HCT116 (cell line): ENCODE measurements at regions not wholly inside any gene's neighbourhood (a gene's known extent, or its start where the extent isn't known, plus 50 kb on each side); places are given as distances from the start of the nearest gene placed in this dataset.

ENCODE experiments used
- ATAC-seq: fragments of 200-7000 bp; cut with Tn5 transposase; 2 replicates; pipeline ENCODE4 v1.9.1; 2020; ENCODE audit warnings: mild to moderate bottlenecking, moderate library complexity
- BruUV-seq: library from RNA; stranded (reverse); fragments of 400-500 nt; replicated peaks from 2 replicates; lab custom pipeline; 2021; lab: Mats Ljungman, UMichigan
- CTCF ChIA-PET: fragments of 300-600 bp; sonication (Branson Sonifier 250); formaldehyde crosslinking; loops from one replicate; lab custom pipeline; 2021; ENCODE audit warnings: antibody characterized with exemption; lab: Charles Lee
- POLR2A ChIA-PET: fragments of 300-600, 350-600 bp; sonication (Branson Sonifier 250); formaldehyde crosslinking; loops from one replicate; lab custom pipeline; 2021; ENCODE audit warnings: antibody characterized with exemption; lab: Charles Lee
- RAD21 ChIA-PET, 2 experiments: fragments of 300-600 bp; sonication (Branson Sonifier 250); formaldehyde crosslinking; loops; one replicate each; lab custom pipeline; 2023; ENCODE audit warnings: low total read pairs in 2 of 2; ENCODE audit not compliant: uncharacterized antibody in 2 of 2, unreplicated experiment in 2 of 2, low non-redundant PET in 1 of 2; lab: Charles Lee
- DNase-seq: peaks from one replicate; pipeline ENCODE4 v3.0.0-alpha.2; 2010; ENCODE audit warnings: low read depth, low spot score
- H2AFZ ChIP-seq: fragments of 200-600 bp; shearing (Covaris generic), sonication (generic); 2 replicates; pipeline ENCODE4 v1.6.1; 2017; ENCODE audit warnings: low read depth, mixed run types, mixed read lengths, antibody characterized with exemption, low read length; ENCODE audit not compliant: poor library complexity, severe bottlenecking
- H3K27ac ChIP-seq: 2 replicates; pipeline ENCODE4 v1.5.1; 2012; ENCODE audit warnings: low read depth, low read length
- H3K27me3 ChIP-seq: fragments of 200-600 bp; sonication (generic); 2 replicates; pipeline ENCODE4 v1.6.1; 2016; ENCODE audit warnings: mixed run types, low read length, mixed read lengths; ENCODE audit not compliant: insufficient read depth
- H3K36me3 ChIP-seq, 2 experiments: fragments of 200-500 bp in 1 of 2; fragments of 200-600 bp in 1 of 2; sonication (Bioruptor generic) in 1 of 2; sonication (generic) in 1 of 2; 2 replicates each; pipeline versions ENCODE4 v1.5.1 to v1.6.1; 2014 to 2016; ENCODE audit warnings: low read length in 2 of 2, inconsistent platforms in 1 of 2, mixed read lengths in 1 of 2, mixed run types in 1 of 2; ENCODE audit not compliant: insufficient read depth in 2 of 2, control insufficient read depth in 1 of 2
- H3K4me1 ChIP-seq, 2 experiments: fragments of 200-600 bp in 1 of 2; sonication (generic) in 1 of 2; 2 replicates each; pipeline versions ENCODE4 v1.5.1 to v1.6.1; 2012 to 2017; ENCODE audit warnings: low read length in 2 of 2, inconsistent platforms in 1 of 2, mild to moderate bottlenecking in 1 of 2, mixed read lengths in 1 of 2, mixed run types in 1 of 2, moderate library complexity in 1 of 2; ENCODE audit not compliant: insufficient read depth in 2 of 2, control insufficient read depth in 1 of 2
- H3K4me2 ChIP-seq: fragments of 200-600 bp; sonication (generic); 2 replicates; pipeline ENCODE4 v1.6.1; 2017; ENCODE audit warnings: mixed run types, low read length, mixed read lengths
- H3K4me3 ChIP-seq, 2 experiments: fragments of 200-600 bp in 1 of 2; sonication (generic) in 1 of 2; replicated peaks in 1 of 2; 2 replicates each; pipeline ENCODE4 v1.5.1; 2011 to 2016; ENCODE audit warnings: low read length in 2 of 2, control low read depth in 1 of 2, low read depth in 1 of 2, mild to moderate bottlenecking in 1 of 2, mixed read lengths in 1 of 2, mixed run types in 1 of 2
- H3K79me2 ChIP-seq: fragments of 200-600 bp; sonication (generic); 2 replicates; pipeline ENCODE4 v1.6.1; 2017; ENCODE audit warnings: mild to moderate bottlenecking, mixed run types, low read length, moderate library complexity, mixed read lengths; ENCODE audit not compliant: insufficient read depth
- H3K9ac ChIP-seq: fragments of 200-600 bp; sonication (generic); 2 replicates; pipeline ENCODE4 v1.6.1; 2016; ENCODE audit warnings: low read length, mixed read lengths
- H3K9me2 ChIP-seq: fragments of 200-600 bp; sonication (generic), shearing (Covaris generic); 2 replicates; pipeline ENCODE4 v1.6.1; 2017; ENCODE audit warnings: mixed run types, mild to moderate bottlenecking, moderate library complexity; ENCODE audit not compliant: insufficient read depth
- H3K9me3 ChIP-seq, 2 experiments: fragments of 200-500 bp in 1 of 2; fragments of 200-600 bp in 1 of 2; sonication (Bioruptor generic) in 1 of 2; sonication (generic) in 1 of 2; 2 replicates each; pipeline ENCODE4 v1.6.1; 2014 to 2017; ENCODE audit warnings: low read length in 2 of 2, mixed read lengths in 2 of 2, inconsistent platforms in 1 of 2, low read depth in 1 of 2, mild to moderate bottlenecking in 1 of 2, mixed run types in 1 of 2, moderate library complexity in 1 of 2; ENCODE audit not compliant: control insufficient read depth in 1 of 2, insufficient read depth in 1 of 2
- H4K20me1 ChIP-seq: fragments of 200-600 bp; sonication (generic), shearing (Covaris generic); 2 replicates; pipeline ENCODE4 v1.6.1; 2017; ENCODE audit warnings: mixed run types, mild to moderate bottlenecking, moderate library complexity; ENCODE audit not compliant: insufficient read depth
- CBX3 ChIP-seq: IDR thresholded peaks from 2 replicates; pipeline ENCODE4 v1.6.1; 2012; ENCODE audit warnings: low read depth
- CEBPB ChIP-seq: IDR thresholded peaks from 2 replicates; pipeline ENCODE4 v1.6.1; 2012; ENCODE audit warnings: low read depth
- CTCF ChIP-seq, 3 experiments: fragments of 200-600 bp in 1 of 3; sonication (generic) in 1 of 3; IDR thresholded peaks in 2 of 3; conservative IDR thresholded peaks in 1 of 3; 2 replicates each; pipeline ENCODE4 v1.5.1; 2012 to 2017; ENCODE audit warnings: low read depth in 2 of 3, low read length in 2 of 3, antibody characterized with exemption in 1 of 3, borderline replicate concordance in 1 of 3, control low read depth in 1 of 3, mild to moderate bottlenecking in 1 of 3, mixed read lengths in 1 of 3, mixed run types in 1 of 3, moderate library complexity in 1 of 3; ENCODE audit not compliant: insufficient read depth in 1 of 3
- ELF1 ChIP-seq: IDR thresholded peaks from 2 replicates; pipeline ENCODE4 v1.6.1; 2012; ENCODE audit warnings: low read depth, borderline replicate concordance
- EZH2 ChIP-seq: fragments of 200-600 bp; sonication (generic); IDR thresholded peaks from 2 replicates; pipeline ENCODE4 v1.6.1; 2017; ENCODE audit warnings: antibody characterized with exemption, mixed run types
- FOSL1 ChIP-seq: IDR thresholded peaks from 2 replicates; pipeline ENCODE4 v1.6.1; 2012; ENCODE audit warnings: low read depth
- JUND ChIP-seq: IDR thresholded peaks from 2 replicates; pipeline ENCODE4 v1.6.1; 2012
- POLR2A ChIP-seq: IDR thresholded peaks from 2 replicates; pipeline ENCODE4 v1.7.0; 2011; ENCODE audit warnings: borderline replicate concordance; ENCODE audit not compliant: insufficient read depth, insufficient read length; ENCODE audit errors: extremely low read depth
- RAD21 ChIP-seq: IDR thresholded peaks from 2 replicates; pipeline ENCODE4 v1.6.1; 2012; ENCODE audit warnings: low read depth, mild to moderate bottlenecking
- REST ChIP-seq: IDR thresholded peaks from 2 replicates; pipeline ENCODE4 v1.6.1; 2012; ENCODE audit warnings: low read depth
- SP1 ChIP-seq: IDR thresholded peaks from 2 replicates; pipeline ENCODE4 v1.6.1; 2012; ENCODE audit warnings: low read depth
- YY1 ChIP-seq: IDR thresholded peaks from 2 replicates; pipeline ENCODE4 v1.6.1; 2011; ENCODE audit warnings: low read length, low read depth, moderate library complexity, mild to moderate bottlenecking; ENCODE audit not compliant: insufficient replicate concordance; ENCODE audit errors: extremely low read depth
- ZBTB33 ChIP-seq: IDR thresholded peaks from 2 replicates; pipeline ENCODE4 v1.6.1; 2011; ENCODE audit warnings: mild to moderate bottlenecking, low read length, moderate library complexity; ENCODE audit not compliant: insufficient replicate concordance; ENCODE audit errors: extremely low read depth
- ZFX ChIP-seq: fragments of 450-650 bp; IDR thresholded peaks from 2 replicates; pipeline ENCODE4 v1.6.1; 2017
- intact Hi-C: fragments of 100-400 bp; cut with micrococcal nuclease; formaldehyde crosslinking; loops from 2 replicates; pipeline ENCODE4 v1.10.0; 2022
- TF ChIP-seq, protein P1 (sequence below): IDR thresholded peaks from 2 replicates; pipeline ENCODE4 v1.6.1; 2012

GRCh38 chr21:16047904-16048303 is 318.1 kb downstream of the USP25 start:
- 0 out of 4 replicates have a peak, but pooled peaks cover 0 to 4% of the 10 kb centered on the region in 2 experiments for H3K9me3 ChIP-seq
- TF ChIP-seq SP1 (no peak), CBX3 (no peak), JUND (no peak), REST (no peak), CEBPB (no peak), RAD21 (no peak), ELF1 (no peak), POLR2A (no peak), EZH2 (no peak), ZFX (no peak), ZBTB33 (no peak), FOSL1 (no peak), CTCF (IDR thresholded peaks at IDR 0.05 in 2 of 3, conservative IDR thresholded peaks at IDR 0.05 in 1 of 3; ENCODE audit: borderline replicate concordance in 1 of 3, insufficient read depth in 1 of 3, low read depth in 2 of 3, low read length in 2 of 3) (no peak), YY1 (no peak)
- TF ChIP-seq, protein P1, sequence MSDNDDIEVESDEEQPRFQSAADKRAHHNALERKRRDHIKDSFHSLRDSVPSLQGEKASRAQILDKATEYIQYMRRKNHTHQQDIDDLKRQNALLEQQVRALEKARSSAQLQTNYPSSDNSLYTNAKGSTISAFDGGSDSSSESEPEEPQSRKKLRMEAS, result no peak
- TF ChIP-seq, all 23 proteins: peak for 0
- RAD21 ChIA-PET, result no interaction called here
- CTCF ChIA-PET, result no interaction called here
- intact Hi-C loops, result no loop called here
- Histone ChIP-seq H2AFZ (no peak overlapping the region), H3K4me1 (no peaks in the 10 kb centered on the region), H3K27ac (no peak overlapping the region), H3K36me3 (no peaks in the 10 kb centered on the region), H3K79me2 (no peaks in the 10 kb centered on the region), H3K4me3 (no peak overlapping the region), H3K4me2 (no peak overlapping the region), H3K27me3 (no peaks in the 10 kb centered on the region), H3K9me2 (no peaks in the 10 kb centered on the region), H4K20me1 (no peaks in the 10 kb centered on the region), H3K9ac (no peak overlapping the region)
- ATAC-seq (no peak), DNase-seq (no peak)
- BruUV-seq, result no TSS peak
- POLR2A ChIA-PET, result no interaction called here
